ENCODE measurements at regions not wholly inside any gene's neighbourhood (a gene's known extent, or its start where the extent isn't known, plus 50 kb on each side); places are given as distances from the start of the nearest gene placed in this dataset.

GRCh38 chr18:75762758-75763157 lies 335.3 kb upstream of the SMIM21 start:
- TF ChIP-seq CTCF (conservative IDR thresholded peaks at IDR 0.05; ENCODE audit: low read depth in 2 of 2) (no peak), REST (IDR thresholded peaks at IDR 0.05; ENCODE audit: unreplicated experiment) (no peak), EZH2phosphoT487 (IDR thresholded peaks at IDR 0.05; ENCODE audit: unreplicated experiment) (no peak), EZH2 (IDR thresholded peaks at IDR 0.05; ENCODE audit: low read depth, unreplicated experiment) (no peak), ZNF331 (CRISPR knock-in tag; IDR thresholded peaks at IDR 0.05; ENCODE audit: low read depth) (no peak)

Data from GM23338 (cell line).